NOMO-1 treated with dmso at 0.1 percent for 144 hours (cell line): ENCODE measurements at regions not wholly inside any gene's neighbourhood (a gene's known extent, or its start where the extent isn't known, plus 50 kb on each side); places are given as distances from the start of the nearest gene placed in this dataset.

ENCODE experiments used
- DNase-seq: peaks from one replicate; lab custom pipeline; 2025; ENCODE audit not compliant: unreplicated experiment; lab: John Stamatoyannopoulos, UW

- DNase-seq: no peak
These were observed 98.8 kb downstream of the GGTLC2 start for GRCh38 chr22:22743128-22743760.

DNA sequence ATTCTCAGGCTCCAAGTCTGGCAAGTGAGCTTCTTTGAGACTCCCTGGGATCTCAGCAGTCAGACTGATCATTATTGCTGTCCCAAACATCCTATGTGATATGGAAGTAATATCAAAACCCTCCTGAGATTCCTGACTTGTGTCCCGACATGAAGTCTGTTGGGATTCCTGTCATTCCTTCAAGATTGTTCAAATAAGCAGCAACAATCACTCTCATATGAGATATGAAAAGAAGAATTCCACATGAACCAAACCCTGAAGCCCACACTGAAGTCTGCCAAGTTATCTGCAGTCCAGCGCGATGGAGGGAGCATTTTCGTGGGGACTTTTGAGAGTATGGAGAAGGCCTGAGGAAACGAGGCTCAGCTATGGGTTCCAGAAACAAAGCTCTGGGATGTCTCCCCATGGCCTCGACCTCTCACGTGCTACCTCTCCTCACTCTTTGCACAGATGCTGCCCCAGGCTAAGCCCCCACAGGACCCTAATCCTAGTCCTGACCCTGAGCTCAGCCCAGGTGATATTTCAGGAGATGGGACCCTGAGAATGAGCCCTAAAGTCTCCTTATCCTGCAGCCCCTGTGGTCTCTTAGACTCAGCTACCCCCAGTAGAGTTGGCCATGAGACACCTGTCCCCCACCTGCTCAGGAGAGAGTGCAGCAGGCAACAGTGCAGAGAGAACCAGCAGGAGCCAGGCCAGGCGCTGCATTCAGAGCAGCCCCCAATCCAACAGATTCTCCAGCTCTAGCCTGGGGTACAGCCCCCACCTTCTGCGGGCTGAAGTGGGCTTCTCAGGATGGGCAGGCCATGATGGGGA lies 100.2 kb downstream of the GGTLC2 start:
- DNase-seq: no peak

DNA sequence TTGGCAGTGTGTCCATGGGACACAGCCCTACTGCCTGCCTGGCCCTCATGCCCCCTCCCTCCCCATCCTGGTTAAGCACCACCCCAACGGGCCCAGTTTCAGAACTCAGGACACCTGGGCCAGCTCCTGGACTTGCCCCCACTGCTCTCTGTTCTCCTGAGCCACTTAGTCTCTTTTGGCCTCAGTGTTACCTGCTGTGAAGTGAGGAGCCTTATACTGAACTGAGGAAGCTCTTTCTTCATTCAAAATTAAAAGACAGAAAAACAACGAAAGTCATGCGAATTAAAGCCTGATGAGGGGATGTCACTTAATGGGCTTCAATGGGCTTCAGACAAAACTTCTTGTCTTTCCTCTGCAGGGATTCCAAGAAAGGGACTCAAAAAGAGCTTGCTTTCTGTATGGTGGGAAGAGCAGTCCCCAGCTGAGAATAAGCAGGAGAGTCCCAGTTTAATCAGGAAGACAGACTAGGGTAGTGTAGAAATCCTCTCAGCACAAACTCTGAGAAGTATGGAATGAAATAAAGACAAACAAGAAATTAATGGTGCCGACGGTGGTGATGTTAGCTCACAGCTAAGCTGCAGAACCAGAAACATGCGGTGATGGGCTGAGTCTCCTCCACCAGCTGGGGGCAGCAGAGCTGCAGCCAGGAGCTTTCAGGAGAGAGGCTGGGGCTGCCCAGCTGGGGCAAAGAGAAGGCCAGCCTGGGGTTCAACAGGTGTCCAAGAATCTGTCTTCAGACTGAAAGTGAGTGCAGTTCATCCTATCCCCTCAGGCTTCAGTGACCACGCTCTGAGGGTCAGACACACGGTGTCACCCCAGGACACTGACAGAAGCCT lies 101.0 kb downstream of the GGTLC2 start:
- peak; percentile 9 for DNase-seq

- DNase-seq: no peak
These were observed 101.9 kb downstream of the GGTLC2 start for GRCh38 chr22:22746061-22746962.

- no peak for DNase-seq
These were observed 102.8 kb downstream of the GGTLC2 start for GRCh38 chr22:22746963-22747933.

DNA sequence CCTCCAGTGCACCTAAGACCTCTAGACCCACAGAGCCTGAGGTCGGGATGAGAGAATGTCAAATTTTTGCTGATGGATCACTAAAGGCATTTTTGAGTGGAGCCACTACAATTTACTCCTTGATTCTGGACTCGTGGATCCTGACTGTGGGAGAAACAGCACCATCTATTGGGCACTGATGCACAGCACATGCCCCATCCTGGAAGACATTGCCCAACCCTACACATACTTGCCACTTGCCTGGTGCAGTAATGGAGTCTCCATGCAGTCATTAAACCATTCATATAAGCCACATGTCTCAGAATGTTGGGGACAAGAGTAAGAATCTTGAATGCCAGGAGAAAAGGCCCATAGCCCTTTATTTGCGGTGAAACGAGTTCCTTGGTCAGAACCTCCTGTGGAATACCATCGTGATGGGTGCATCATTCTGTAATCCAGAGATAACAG lies 103.9 kb downstream of the GGTLC2 start:
- DNase-seq: peak; percentile 2

GRCh38 chr22:22748756-22749155 lies 104.3 kb downstream of the GGTLC2 start:
- DNase-seq: no peak

- no peak for DNase-seq
These were observed 104.8 kb downstream of the GGTLC2 start for GRCh38 chr22:22749167-22749758.

DNA sequence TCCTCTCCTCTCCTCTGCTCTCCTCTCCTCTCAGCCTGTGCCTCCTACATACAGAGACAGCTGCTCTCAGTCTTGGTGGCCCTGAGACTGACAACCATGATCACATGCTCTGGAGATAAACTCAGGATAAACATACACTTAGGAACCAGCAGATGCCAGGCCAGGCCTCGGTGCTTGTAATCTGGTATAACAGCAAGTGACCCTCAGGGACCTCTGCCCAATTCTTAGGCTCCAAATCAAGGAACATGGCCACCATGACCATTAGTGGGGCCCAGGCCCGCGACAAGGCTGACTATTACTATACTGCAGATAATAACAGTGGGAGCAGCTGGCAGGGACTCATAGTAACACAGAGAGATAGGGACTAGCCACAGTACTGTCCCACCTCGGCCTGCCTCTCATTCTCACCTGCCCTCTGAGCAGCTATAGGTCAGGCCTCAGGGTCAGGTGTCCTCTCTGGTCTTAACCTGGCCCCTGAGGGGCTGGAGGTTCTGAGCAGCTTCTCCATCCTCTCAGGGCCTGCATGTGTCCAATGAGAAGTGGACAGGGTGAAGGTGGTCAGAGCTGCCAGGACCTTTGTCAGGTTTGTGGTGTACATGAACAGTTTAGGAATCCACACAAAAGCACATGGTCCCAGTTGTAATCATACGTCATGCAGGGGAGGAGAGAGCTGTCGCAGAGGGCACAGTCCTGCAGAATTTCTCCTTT lies 106.1 kb downstream of the GGTLC2 start:
- DNase-seq: no peak

DNA sequence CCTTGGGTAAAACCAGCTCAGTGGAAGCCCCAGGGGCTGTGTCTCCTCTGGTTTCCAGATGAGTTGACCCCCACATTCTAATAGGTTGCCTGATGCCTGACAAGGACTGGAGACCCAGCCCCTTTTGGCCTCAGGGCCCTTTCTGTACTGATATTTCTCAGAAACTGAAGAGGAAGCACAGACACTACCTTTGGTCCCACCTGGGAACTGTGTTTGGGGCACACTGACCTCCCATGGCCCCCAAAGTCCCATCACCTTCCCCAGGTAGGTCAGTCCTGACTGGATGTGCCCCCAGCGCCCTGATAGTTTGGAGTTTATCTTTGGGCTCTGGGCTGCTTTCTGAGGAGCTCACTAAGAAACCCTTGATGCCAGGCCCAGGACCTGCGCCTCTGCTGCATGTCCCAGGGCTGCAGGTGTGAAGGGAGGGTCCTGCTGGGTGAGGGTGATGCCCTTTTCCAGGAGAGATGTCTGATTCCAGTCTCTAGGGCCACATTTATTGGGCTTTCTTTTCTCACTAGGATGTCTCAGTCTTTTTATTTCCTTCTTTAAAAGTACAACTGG lies 106.7 kb downstream of the GGTLC2 start:
- no peak for DNase-seq

GRCh38 chr22:22752199-22752555 lies 107.8 kb downstream of the GGTLC2 start:
- DNase-seq: no peak

DNA sequence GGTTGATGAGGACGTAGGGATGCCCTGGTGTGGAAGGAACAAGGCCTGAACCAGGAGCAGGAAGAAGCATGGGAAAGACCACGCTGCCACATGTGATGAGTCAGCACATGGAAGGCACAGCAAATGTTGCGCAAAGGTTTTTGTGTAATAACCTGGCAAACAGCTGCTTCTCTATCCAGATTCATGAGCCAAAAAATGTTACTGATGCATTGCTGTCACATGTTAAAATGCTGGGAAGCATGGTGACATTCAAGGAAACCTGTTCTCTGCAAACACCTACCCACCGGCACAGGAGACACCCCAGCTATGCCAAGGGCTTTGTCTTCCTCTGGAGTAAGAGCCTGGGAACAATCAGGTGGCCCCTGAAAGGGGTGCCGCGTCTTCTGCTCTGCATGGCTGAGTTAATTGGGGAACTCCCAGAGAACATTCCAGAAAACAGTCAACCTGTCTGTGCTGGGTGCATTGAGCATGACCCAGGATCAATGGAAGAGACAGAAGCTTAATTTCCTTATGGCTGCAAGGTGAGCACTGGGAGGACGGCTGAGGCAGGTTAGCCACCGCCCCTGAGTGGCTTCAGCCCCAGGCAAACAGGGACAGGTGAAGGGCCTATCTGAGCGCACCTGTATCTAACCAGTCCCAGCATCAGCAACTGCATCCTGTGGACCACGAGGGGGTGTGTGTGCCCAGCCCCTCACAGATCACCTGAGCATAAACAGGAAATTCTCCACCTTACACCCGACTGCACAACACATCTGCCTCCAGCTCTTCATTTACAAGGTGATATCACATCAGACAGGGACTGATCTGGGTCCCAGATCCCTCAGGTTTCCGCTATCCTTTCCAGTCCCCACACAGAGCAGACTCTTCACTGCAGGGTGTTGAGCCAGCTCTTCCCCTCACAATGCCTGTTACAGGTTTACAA lies 108.4 kb downstream of the GGTLC2 start:
- peak; percentile 19 for DNase-seq

DNA sequence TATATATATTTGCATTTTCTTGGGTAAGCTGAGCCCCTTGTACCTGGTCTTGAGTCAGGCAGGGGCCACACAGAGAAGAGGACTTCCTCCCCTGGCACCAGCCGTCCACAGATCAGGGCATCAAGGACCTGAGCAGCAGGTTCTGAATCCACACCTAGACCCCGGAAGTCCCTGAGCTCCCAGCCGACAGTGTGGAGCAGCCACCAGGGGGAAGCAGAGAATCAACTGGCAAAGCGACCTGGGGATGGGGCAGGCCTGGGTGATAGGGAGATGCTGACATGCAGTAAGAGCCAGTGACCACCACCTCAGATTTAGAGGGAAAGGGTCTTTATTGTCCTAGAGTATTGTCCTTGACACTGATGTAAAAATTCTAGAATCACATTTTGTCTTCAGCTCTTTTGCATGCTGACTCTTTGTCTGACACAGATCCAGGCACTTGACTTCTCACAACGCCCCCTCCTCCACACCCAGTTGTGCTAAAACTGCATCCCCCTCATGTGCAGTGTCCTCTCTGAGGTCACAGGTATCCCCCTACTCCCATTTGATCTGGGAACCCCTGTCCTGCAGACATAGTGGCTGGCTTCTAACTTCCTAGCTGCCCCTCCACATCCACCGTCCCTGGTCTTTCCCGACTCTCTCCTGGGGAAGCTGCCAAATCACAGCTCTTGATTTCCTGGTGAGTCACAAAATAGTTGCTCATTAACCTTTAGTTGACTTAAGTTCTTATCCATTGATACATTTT lies 109.3 kb downstream of the GGTLC2 start:
- DNase-seq: peak; percentile 41

- DNase-seq: no peak
These were observed 109.8 kb downstream of the GGTLC2 start for GRCh38 chr22:22754268-22754657.

DNA sequence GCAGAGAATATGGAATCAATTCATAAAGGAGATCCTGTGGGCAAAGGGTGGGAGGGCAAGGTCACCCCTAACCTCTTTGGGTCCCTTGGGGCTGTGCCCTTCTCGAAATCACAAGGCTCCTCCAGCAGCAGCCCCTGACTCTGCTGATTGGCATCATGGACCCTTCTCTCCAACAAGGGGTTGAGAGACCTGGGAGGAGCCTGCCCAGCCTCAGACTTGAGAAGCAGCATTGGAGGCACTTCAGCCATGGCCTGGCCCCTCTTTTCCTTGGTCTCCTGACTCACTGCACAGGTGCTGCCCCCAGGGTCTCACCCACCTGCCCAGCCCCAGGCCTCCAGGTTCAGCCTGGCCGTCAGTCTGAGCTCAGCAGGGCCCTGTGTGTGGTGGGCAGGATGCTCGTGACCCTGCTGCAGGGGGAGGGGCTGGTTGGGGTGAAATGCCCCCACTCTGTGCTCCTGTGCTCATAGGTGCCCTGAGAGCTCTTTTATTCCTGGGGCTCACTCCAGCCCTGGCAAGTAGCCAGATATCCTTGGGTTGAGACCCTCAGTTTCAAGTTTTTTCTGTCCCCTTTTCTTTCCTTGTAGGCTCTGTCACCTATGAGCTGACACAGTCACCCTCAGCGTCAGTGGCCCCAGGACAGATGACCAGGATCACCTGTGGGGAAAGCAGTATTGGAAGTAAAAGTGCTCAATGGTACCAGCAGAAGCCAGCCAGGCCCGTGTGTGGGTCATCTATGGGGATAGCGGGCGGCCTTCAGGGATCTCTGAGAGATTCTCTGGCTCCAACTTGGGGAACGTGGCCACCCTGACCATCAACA lies 110.8 kb downstream of the GGTLC2 start:
- DNase-seq: no peak

DNA sequence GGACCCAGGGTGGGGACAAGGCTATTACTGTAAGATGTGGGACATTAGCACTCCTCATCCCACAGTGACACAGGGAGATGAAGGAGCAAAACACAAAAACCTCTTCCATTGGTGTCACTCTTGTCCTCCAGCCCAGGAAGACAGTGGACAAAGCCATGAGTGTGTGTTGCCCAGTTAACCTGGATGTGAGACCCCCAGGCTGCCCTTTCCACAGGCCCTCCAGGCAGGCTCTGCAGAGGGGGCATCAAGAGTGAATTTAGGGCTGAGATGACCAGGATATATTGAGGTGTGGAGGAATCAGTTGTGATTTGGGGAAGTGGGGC lies 111.3 kb downstream of the GGTLC2 start:
- no peak for DNase-seq
